Dermis blood vessel endothelial cell (primary cell): ENCODE measurements at regions not wholly inside any gene's neighbourhood (a gene's known extent, or its start where the extent isn't known, plus 50 kb on each side); places are given as distances from the start of the nearest gene placed in this dataset.
"Not testable (repeated sequence)": the region's sequence is repeated elsewhere in the genome, so short reads cannot be mapped to it uniquely, and the experiment has no call there.

Experiments
- DNase-seq: peaks from one replicate; pipeline ENCODE4 v3.0.0; 2010

DNA sequence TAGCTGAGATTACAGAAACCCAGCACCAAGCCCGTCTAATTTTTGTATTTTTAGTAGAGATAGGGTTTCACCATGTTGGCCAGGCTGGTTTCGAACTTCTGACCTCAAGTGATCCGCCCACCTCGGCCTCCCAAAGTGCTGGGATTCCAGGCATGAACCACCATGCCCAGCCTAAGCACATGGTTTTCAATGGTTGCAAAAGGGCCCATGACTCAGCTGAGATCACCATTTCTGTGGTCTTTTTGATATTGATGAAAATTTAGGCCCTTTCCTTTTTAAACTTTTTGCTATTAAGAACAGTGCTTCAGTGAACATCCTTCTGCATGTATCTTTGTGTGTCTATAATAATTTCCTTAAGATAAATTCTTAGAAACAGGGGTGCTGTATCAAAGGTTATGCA lies 74.2 kb upstream of the CTBP2 start:
- DNase-seq, result not testable (repeated sequence)

GRCh38 chr10:125233726-125234125 lies 73.4 kb upstream of the CTBP2 start:
- DNase-seq, result no peak

DNA sequence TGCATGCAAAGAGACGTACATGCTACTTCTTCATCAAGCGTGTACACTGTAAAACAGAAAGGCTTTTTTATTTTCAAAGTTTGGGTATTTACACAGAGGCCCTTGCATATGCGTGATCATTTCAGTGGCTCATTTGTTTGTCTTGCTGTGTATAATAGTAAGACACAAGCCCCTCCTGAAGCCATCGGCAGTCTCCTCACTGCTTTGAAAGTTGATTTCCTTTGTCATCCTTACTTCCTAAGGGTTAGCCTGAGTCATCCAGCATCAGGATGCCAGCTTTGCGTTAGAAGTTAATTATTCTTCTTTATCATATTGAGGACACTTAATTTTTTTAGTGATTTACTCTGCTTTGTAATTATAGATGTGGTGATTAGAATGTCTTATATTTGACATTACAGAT lies 72.5 kb upstream of the CTBP2 start:
- no peak for DNase-seq

DNA sequence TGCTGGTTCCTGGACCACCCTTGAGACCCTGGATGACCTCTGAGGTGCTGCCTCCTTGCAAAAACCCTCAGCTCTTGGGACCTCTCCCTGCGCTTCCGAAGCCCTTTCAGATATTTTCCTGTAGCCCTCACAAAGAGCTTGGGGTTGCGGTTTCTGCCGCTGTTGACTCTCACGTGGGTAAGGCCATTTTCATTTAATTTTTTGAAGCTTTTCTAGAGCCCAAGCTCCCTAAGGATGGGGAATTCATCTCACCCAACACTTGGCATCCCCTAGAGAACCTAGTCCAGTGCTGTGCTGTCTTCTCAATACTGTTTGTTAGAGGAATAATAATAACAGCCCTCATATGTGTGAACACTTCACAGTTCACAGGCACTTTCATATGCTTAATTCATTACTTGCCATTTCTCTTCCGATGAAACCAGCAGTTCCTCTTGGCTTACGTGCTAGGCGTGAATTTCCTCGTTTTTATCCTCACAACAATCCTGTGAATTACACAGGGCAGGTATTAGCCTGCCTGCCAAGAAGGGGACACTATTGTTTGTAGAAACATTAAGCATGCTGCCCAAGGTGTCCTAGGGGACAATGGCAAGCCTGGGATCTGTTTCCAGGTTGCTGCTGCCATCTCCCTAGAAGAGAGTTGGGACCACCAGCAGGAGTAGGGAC lies 71.6 kb upstream of the CTBP2 start:
- DNase-seq, result no peak

DNA sequence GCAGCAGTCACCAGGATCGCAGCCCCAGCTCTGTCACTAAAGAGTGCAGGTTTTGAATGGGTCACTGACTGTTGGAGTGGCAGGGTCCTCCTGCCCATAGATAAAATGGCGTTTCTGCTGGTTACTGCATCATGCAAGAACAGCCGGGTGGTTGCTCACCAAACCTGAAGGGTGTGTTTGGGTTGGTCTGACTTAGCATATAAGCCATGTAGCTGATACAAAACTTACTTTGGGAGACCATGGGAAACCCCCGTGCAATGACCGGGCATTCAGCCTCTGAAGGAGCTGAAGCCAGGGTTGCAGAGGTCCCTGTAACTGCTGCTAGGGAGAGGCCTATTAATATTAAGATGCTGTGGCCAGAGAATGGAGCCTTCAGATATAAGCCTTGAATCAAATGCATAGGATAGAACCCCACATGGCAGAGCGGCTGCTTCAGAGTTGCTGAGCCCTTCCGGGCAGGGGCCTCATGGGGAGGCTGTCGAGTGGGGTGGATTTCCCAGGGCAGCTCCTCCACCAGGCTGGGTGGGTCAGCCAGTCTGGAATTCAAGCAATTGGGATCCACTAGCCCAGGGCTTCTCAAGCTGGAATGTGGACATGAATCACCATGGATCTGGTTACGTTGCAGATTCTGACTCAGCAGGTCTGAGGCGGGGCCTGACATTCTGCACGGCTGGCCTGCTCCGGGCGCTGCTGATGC lies 70.9 kb upstream of the CTBP2 start:
- peak; percentile 54 for DNase-seq

DNA sequence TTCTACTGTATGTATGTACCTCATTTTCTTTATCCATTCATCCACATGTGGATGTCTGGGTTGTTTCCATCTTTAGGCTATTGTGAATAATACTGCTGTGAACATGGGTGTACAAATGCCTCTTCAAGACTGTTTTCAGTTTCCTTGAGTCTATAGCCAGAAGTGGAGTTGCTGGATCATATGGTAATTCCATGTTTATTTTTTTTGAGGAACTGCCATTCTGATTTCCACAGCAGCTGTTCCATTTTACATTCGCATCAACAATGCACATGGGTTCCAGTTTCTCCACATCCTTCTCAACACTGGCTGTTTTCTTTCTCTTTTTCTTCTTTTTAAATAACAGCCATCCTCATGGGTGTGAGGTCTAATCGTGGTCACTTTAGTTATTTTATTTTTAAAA lies 69.9 kb upstream of the CTBP2 start:
- no peak for DNase-seq

GRCh38 chr10:125228245-125228940 lies 68.0 kb upstream of the CTBP2 start:
- not testable (repeated sequence) for DNase-seq

GRCh38 chr10:125227546-125227945 lies 67.2 kb upstream of the CTBP2 start:
- DNase-seq, result no peak

DNA sequence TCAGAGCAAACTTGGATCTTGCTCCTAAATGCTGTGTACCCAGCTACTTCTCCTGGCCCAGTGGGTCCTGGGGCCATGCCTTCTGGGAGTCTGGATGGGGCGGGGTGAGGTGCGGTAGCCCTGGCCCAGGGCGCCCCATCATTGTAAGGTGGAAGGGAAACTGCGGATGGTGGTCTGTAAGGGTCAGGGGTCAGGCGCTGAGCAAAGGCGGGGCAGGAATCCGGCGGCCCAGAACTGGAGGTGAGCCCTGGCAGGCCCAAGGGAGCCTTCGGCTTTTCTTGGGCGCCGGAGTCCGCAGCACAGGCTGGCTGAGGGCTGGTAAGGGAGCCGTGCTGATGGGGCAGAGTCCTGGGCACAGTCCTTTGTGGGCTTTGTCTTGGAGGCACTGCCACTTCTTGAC lies 66.5 kb upstream of the CTBP2 start:
- no peak for DNase-seq

DNA sequence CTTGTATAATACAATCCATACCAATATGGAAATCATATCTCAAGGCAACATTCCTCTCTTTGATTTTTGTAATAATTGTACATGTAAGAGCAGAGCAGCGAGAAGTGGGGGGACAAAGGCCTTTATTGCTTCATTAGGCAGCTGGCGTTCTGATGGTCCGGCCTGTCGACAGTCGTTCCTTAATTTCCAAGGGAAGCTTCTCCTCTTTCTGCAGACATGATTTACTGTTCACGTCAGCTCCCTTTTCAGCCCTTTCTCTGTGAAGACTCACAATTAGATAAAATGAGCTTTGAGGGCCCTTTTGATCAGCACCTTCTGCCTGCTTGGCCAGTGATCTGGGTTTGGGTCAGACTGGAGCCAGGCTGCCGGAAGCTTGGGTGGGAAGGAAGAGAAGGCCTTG lies 65.6 kb upstream of the CTBP2 start:
- DNase-seq, result no peak

GRCh38 chr10:125225051-125225450 lies 64.7 kb upstream of the CTBP2 start:
- DNase-seq, result no peak

- no peak for DNase-seq
These were observed 62.3 kb upstream of the CTBP2 start for GRCh38 chr10:125222515-125223308.

GRCh38 chr10:125221716-125222115 lies 61.4 kb upstream of the CTBP2 start:
- no peak for DNase-seq

- DNase-seq, result no peak
These were observed 59.4 kb upstream of the CTBP2 start for GRCh38 chr10:125219776-125220175.

GRCh38 chr10:125218967-125219366 lies 58.6 kb upstream of the CTBP2 start:
- DNase-seq, result no peak

DNA sequence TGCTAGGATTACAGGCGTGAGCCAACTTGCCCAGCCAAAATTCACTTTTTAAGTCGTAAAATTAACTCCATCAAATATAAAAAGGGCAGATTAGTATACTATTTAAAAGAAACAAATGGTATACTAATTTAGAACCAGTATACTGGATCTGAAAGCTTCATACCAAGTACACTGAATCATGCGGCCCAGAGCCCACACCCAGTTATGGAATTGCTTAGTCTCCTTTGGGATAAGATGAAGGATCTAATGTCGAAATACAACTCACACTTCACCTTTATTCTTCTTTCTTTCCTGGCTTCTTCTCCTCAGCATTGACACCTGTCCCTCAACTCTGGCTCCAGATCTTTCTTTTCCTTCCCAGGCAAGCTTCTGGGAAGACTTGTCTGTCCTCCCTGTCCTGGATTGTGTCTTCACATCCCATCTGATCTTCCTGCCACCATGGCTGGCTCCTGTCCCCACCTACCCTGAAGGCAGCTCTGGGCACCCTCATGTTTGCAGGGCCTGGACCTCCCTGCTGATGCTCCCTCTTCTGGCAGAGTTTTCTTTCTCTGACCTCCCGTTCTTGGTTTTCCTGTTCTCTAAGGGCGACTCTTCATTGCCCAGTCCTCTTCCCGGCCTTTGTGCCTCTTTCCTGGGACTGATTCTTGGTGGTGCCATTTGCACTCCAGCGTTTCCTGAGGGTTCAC lies 57.8 kb upstream of the CTBP2 start:
- peak; percentile 4 for DNase-seq

DNA sequence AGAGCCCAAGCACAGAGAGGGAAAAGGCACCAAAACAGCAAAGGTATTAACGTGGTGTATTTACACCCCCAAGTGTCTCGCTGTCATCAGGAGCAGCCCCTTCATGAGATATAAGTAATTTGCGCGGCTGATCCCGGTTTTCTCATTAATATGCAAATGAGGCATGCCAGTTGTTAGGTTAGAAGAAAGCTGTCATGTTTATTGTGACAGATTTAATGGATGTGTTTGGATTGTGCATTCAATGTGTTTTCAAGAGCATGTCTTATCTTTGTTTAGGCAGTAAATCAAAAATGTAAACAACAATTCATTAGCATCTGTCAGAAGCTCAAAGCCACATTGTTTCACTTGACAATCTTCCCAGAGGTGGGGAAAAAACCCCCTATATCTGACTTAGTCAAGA lies 56.5 kb upstream of the CTBP2 start:
- DNase-seq, result no peak

GRCh38 chr10:125216309-125216708 lies 55.9 kb upstream of the CTBP2 start:
- no peak for DNase-seq

DNA sequence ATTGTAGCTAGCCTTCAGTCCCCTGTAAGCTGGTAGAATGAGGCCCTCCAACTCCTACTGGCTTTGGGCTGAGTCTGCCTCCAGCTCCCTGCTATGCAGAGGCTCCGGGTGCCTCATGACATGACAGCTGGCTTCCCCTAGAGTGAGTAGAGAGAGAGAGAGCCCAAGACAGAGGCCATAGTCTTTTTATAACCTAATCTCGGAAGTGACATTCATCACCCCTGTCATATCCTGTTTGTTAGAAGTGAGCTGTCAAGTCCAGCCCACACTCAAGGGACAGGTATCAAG lies 53.9 kb upstream of the CTBP2 start:
- no peak for DNase-seq

GRCh38 chr10:125213541-125214282 lies 53.3 kb upstream of the CTBP2 start:
- DNase-seq, result no peak

DNA sequence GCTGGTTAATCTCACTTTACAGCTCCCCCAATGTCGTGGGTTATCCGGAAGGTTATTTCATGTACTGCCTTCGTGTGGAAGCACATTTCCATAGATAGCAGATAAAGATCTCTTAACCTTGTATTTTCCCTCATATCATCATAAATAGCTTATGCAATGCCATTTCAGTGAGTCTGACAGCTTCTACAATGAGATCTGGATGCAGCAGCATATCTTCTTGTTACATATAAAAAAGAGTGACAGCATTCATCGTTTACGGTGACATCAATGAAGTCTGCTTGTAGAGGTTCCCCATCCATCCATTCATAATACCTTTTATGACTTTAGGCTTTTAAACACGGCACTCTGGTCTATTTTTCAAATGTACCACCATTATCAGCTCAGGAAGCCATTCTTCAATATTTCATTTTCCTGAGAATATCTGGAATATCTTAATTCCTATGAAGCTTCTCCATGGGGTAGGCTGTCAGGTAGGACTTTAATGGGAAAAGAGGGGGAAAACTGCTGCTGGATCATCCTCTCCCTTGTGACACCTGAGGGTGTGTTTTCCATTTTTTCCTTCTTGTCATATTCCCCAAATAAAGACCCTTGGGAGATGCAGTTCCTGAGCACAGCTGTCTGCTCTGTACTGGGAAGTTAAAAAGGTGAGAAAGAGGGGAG lies 51.9 kb upstream of the CTBP2 start:
- DNase-seq, result no peak
